CD4-positive, alpha-beta T cell (primary cell): ENCODE measurements at regions not wholly inside any gene's neighbourhood (a gene's known extent, or its start where the extent isn't known, plus 50 kb on each side); places are given as distances from the start of the nearest gene placed in this dataset.
"Not testable (repeated sequence)": the region's sequence is repeated elsewhere in the genome, so short reads cannot be mapped to it uniquely, and the experiment has no call there.

Source experiments
- ATAC-seq: fragments of 200-7000 bp; cut with Tn5 transposase; one replicate; pipeline ENCODE4 v1.10.0; 2022; ENCODE audit warnings: mild to moderate bottlenecking; ENCODE audit not compliant: poor library complexity
- CTCF ChIA-PET: fragments of 350-600 bp; sonication (Branson Sonifier 250); formaldehyde crosslinking; loops from one replicate; lab custom pipeline; 2021; ENCODE audit warnings: antibody characterized with exemption, inconsistent platforms; lab: Charles Lee
- POLR2A ChIA-PET: fragments of 350-600 bp; sonication (Branson Sonifier 250); formaldehyde crosslinking; loops from one replicate; lab custom pipeline; 2021; ENCODE audit warnings: antibody characterized with exemption, inconsistent platforms; lab: Charles Lee
- DNase-seq, 14 experiments: peaks; one replicate each; pipeline ENCODE4 v3.0.0-alpha.2; 2013 to 2020; ENCODE audit warnings: mixed read lengths in 2 of 14
- H3K27ac ChIP-seq, 2 donors: one replicate each; pipeline versions ENCODE4 v1.5.1 to v1.7.0; 2013; ENCODE audit warnings: low read length in 2 of 2, low read depth in 1 of 2, mild to moderate bottlenecking in 1 of 2
- H3K27me3 ChIP-seq, 2 experiments: 1 replicate in 1 of 2; 2 replicates in 1 of 2; pipeline versions ENCODE4 v1.6.1 to v1.7.0; 2013; ENCODE audit warnings: low read length in 2 of 2, control low read depth in 1 of 2, mild to moderate bottlenecking in 1 of 2, moderate library complexity in 1 of 2; ENCODE audit not compliant: insufficient read depth in 2 of 2, control insufficient read depth in 1 of 2
- H3K36me3 ChIP-seq: one replicate; pipeline ENCODE4 v1.6.1; 2013; ENCODE audit warnings: low read length, control low read depth; ENCODE audit not compliant: insufficient read depth
- H3K4me1 ChIP-seq: one replicate; pipeline ENCODE4 v1.6.1; 2013; ENCODE audit warnings: low read length, control low read depth; ENCODE audit not compliant: insufficient read depth
- H3K4me3 ChIP-seq: one replicate; pipeline ENCODE4 v1.5.1; 2013; ENCODE audit warnings: mild to moderate bottlenecking, low read length, moderate library complexity
- H3K9me3 ChIP-seq, 2 experiments: 1 replicate in 1 of 2; 2 replicates in 1 of 2; pipeline versions ENCODE4 v1.6.1 to v1.7.0; 2013; ENCODE audit warnings: low read length in 2 of 2, mild to moderate bottlenecking in 2 of 2, control low read depth in 1 of 2, moderate library complexity in 1 of 2; ENCODE audit not compliant: control insufficient read depth in 1 of 2, insufficient read depth in 1 of 2
- H3K27ac Mint-ChIP-seq: one replicate; pipeline ENCODE4 v1.8.0; 2020; ENCODE audit warnings: mixed read lengths
- H3K27me3 Mint-ChIP-seq: one replicate; pipeline ENCODE4 v1.8.0; 2021; ENCODE audit warnings: mixed read lengths
- H3K36me3 Mint-ChIP-seq: one replicate; pipeline ENCODE4 v1.8.0; 2021; ENCODE audit warnings: low read depth, mixed read lengths
- H3K4me1 Mint-ChIP-seq: one replicate; pipeline ENCODE4 v1.8.0; 2021; ENCODE audit warnings: low read depth, mixed read lengths
- H3K4me3 Mint-ChIP-seq: one replicate; pipeline ENCODE4 v1.8.0; 2020; ENCODE audit warnings: mild to moderate bottlenecking, mixed read lengths
- H3K9me3 Mint-ChIP-seq: one replicate; pipeline ENCODE4 v1.8.0; 2020; ENCODE audit warnings: mixed read lengths
- intact Hi-C, 2 experiments: fragments of 100-400 bp; cut with DNase I in 1 of 2; cut with micrococcal nuclease in 1 of 2; formaldehyde crosslinking; loops; one replicate each; pipeline versions ENCODE4 v1.15.1 to v1.9.0; 2023 to 2025; cut with DNase I, micrococcal nuclease
- TF ChIP-seq, protein P1 (sequence below): fragments of 200-600 bp; IDR thresholded peaks from one replicate; pipeline ENCODE4 v1.8.0; 2022; ENCODE audit warnings: antibody characterized with exemption, mild to moderate bottlenecking

DNA sequence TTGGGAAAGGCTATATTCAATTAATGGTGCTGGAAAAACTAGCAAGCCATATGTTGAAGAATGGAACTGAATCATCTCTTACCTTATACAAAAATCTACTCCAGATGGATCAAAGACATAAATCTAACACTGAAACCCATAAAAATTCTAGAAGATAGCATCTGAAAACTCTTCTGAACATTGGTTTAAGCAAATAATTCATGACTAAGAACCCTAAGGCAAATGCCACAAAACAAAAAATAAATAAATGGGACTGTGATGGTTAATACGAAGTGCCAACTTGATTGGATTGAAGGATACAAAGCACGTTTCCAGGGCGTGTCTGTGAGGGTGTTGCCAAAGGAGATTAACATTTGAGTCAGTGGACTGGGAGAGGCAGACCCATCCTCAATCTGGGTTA, 1130.0 kb downstream of the DNAJB9 start:
- H3K27me3 ChIP-seq: no peaks in the 10 kb centered on the region
- no peaks in the 10 kb centered on the region for H3K4me1 ChIP-seq
- H3K4me3 ChIP-seq: no peak overlapping the region
- Mint-ChIP-seq H3K27ac (no peak overlapping the region), H3K4me3 (no peak overlapping the region), H3K27me3 (no peaks in the 10 kb centered on the region), H3K9me3 (peaks cover 14% of the 10 kb centered on the region), H3K4me1 (no peaks in the 10 kb centered on the region), H3K36me3 (no peaks in the 10 kb centered on the region)
- DNase-seq: no peak
- no peaks in the 10 kb centered on the region for H3K9me3 ChIP-seq
- no peaks in the 10 kb centered on the region for H3K36me3 ChIP-seq
- CTCF ChIA-PET: no interaction called here
- TF ChIP-seq, protein P1, sequence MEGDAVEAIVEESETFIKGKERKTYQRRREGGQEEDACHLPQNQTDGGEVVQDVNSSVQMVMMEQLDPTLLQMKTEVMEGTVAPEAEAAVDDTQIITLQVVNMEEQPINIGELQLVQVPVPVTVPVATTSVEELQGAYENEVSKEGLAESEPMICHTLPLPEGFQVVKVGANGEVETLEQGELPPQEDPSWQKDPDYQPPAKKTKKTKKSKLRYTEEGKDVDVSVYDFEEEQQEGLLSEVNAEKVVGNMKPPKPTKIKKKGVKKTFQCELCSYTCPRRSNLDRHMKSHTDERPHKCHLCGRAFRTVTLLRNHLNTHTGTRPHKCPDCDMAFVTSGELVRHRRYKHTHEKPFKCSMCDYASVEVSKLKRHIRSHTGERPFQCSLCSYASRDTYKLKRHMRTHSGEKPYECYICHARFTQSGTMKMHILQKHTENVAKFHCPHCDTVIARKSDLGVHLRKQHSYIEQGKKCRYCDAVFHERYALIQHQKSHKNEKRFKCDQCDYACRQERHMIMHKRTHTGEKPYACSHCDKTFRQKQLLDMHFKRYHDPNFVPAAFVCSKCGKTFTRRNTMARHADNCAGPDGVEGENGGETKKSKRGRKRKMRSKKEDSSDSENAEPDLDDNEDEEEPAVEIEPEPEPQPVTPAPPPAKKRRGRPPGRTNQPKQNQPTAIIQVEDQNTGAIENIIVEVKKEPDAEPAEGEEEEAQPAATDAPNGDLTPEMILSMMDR: no peak
- intact Hi-C loops: no loop called here
- H3K27ac ChIP-seq: no peak overlapping the region
- ATAC-seq: no peak
- POLR2A ChIA-PET: no interaction called here

DNA sequence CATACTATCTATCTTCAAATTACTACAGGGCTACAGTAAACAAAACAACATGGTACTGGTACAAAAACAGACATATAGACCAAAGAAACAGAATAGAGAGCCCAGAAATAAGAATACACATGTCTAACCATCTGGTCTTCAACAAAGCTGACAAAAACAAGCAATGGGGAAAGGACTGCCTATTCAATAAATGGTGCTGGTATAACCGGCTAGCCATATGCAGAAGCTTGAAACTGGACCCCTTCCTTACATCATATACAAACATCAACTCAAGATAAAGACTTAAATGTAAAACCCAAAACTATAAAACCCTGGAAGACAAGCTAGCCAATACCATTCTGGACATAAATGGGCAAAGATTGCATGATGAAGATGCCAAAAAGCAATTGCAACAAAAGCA, 1143.7 kb downstream of the DNAJB9 start:
- no peak overlapping the region for H3K4me3 Mint-ChIP-seq
- POLR2A ChIA-PET: no interaction called here
- no peaks in the 10 kb centered on the region for H3K4me1 Mint-ChIP-seq
- intact Hi-C loops: no loop called here
- no peaks in the 10 kb centered on the region for H3K9me3 Mint-ChIP-seq
- no peak overlapping the region for H3K27ac ChIP-seq
- H3K36me3 ChIP-seq: no peaks in the 10 kb centered on the region
- H3K4me1 ChIP-seq: no peaks in the 10 kb centered on the region
- CTCF ChIA-PET: no interaction called here
- no peaks in the 10 kb centered on the region for H3K36me3 Mint-ChIP-seq
- no peak for DNase-seq
- TF ChIP-seq, protein P1: no peak
- H3K4me3 ChIP-seq: no peak overlapping the region
- no peaks in the 10 kb centered on the region for H3K27me3 Mint-ChIP-seq
- H3K27ac Mint-ChIP-seq: no peak overlapping the region
- no peak for ATAC-seq
- H3K27me3 ChIP-seq: no peaks in the 10 kb centered on the region
- no peaks in the 10 kb centered on the region for H3K9me3 ChIP-seq

DNA sequence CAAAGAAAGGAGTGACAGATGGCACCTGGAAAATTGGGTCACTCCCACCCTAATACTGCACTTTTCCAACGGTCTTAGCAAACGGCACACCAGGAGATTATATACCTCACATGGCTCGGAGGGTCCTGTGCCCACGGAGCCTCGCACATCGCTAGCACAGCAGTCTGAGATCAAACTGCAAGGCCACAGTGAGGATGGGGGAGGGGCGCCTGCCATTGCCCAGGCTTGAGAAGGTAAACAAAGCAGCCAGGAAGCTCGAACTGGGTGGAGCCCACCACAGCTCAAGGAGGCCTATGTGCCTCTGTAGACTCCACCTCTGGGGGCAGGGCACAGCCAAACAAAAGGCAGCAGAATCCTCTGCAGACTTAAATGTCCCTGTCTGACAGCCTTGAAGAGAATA, 1149.7 kb downstream of the DNAJB9 start:
- H3K27me3 ChIP-seq, H3K4me1 Mint-ChIP-seq, H3K4me3 Mint-ChIP-seq, H3K9me3 ChIP-seq, H3K9me3 Mint-ChIP-seq, DNase-seq, intact Hi-C loops, H3K27ac ChIP-seq, POLR2A ChIA-PET, H3K27ac Mint-ChIP-seq, H3K4me1 ChIP-seq, H3K4me3 ChIP-seq, H3K27me3 Mint-ChIP-seq, ATAC-seq, CTCF ChIA-PET, H3K36me3 Mint-ChIP-seq, H3K36me3 ChIP-seq: not testable (repeated sequence)

DNA sequence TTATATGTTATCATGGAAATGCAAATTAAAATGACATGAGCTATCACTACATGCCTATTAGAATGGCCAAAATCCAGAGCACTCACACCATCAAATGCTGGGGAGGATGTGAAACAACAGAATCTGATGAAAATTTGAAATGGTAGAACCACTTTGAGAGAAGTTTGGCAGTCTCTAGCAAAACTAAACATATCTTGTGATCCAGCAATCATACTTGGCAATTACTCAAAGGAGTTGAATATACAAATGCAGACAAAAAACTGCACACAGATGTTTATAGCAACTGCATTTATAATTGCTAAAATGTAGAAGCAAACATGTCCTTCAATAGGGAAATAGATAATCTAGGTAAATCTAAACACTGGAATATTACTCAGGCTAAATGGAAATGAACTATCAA, 1164.9 kb downstream of the DNAJB9 start:
- no peak overlapping the region for H3K4me3 Mint-ChIP-seq
- H3K27me3 ChIP-seq: no peaks in the 10 kb centered on the region

More for the DNA sequence above, 1164.9 kb downstream of the DNAJB9 start:
- Histone ChIP-seq H3K27ac (no peak overlapping the region), H3K4me3 (no peak overlapping the region), H3K4me1 (no peaks in the 10 kb centered on the region), H3K9me3 (no peaks in the 10 kb centered on the region), H3K36me3 (no peaks in the 10 kb centered on the region)
- H3K4me1 Mint-ChIP-seq: no peaks in the 10 kb centered on the region
- TF ChIP-seq, protein P1: no peak
- no peaks in the 10 kb centered on the region for H3K27me3 Mint-ChIP-seq
- DNase-seq (no peak), ATAC-seq (no peak)
- no peaks in the 10 kb centered on the region for H3K36me3 Mint-ChIP-seq
- ChIA-PET CTCF (no interaction called here), POLR2A (no interaction called here)
- H3K9me3 Mint-ChIP-seq: peaks cover 18% of the 10 kb centered on the region
- no peak overlapping the region for H3K27ac Mint-ChIP-seq
- intact Hi-C loops: no loop called here
